Uterus (tissue), 3 donors: ENCODE measurements at regions not wholly inside any gene's neighbourhood (a gene's known extent, or its start where the extent isn't known, plus 50 kb on each side); places are given as distances from the start of the nearest gene placed in this dataset.

Source experiments
- DNase-seq, 2 donors: peaks; one replicate each; pipeline ENCODE4 v3.0.0-alpha.2; 2019 to 2020
- H3K27ac ChIP-seq, 2 donors: fragments of 200-600 bp; sonication (generic); 1 replicate in 1 of 2; 2 replicates in 1 of 2; pipeline ENCODE4 v1.5.1; 2016 to 2018
- H3K27me3 ChIP-seq, 2 donors: fragments of 200-600 bp; sonication (generic); one replicate each; pipeline ENCODE4 v1.5.1; 2018 to 2019; ENCODE audit warnings: control low read depth in 1 of 2
- H3K36me3 ChIP-seq, 2 donors: fragments of 200-600 bp; sonication (generic); one replicate each; pipeline ENCODE4 v1.5.1; 2019; ENCODE audit warnings: control low read depth in 1 of 2
- H3K4me1 ChIP-seq, 2 donors: fragments of 200-600 bp; sonication (generic); one replicate each; pipeline ENCODE4 v1.5.1; 2018 to 2019; ENCODE audit warnings: control low read depth in 1 of 2
- H3K4me3 ChIP-seq, 2 donors: fragments of 200-600 bp; sonication (generic); 1 replicate in 1 of 2; 2 replicates in 1 of 2; pipeline ENCODE4 v1.5.1; 2018 to 2019; ENCODE audit warnings: mild to moderate bottlenecking in 1 of 2
- H3K9me3 ChIP-seq, 2 donors: fragments of 200-600 bp; sonication (generic); one replicate each; pipeline ENCODE4 v1.5.1; 2019; ENCODE audit warnings: control low read depth in 1 of 2
- CTCF ChIP-seq, 4 experiments: fragments of 200-600 bp in 2 of 4; fragments of 450-650 bp in 2 of 4; sonication (generic) in 2 of 4; IDR thresholded peaks; one replicate each; pipeline ENCODE4 v1.5.1; 2016 to 2019; ENCODE audit warnings: antibody characterized with exemption in 4 of 4, mild to moderate bottlenecking in 2 of 4, moderate library complexity in 1 of 4
- POLR2A ChIP-seq, 2 donors: fragments of 450-650 bp; IDR thresholded peaks; one replicate each; pipeline ENCODE4 v1.6.1; 2016; ENCODE audit warnings: antibody characterized with exemption in 2 of 2, mild to moderate bottlenecking in 1 of 2, moderate library complexity in 1 of 2
- intact Hi-C: fragments of 100-400 bp; cut with DNase I; formaldehyde crosslinking; loops from one replicate; pipeline ENCODE4 v1.15.1; 2023; ENCODE audit warnings: low total_unique reads
- donor health status: DM: yes; HTN: yes; CAD: no.

- Histone ChIP-seq H3K27me3 (no peaks in the 10 kb centered on the region), H3K4me1 (peaks cover 0 to 5% of the 10 kb centered on the region in 2 donors), H3K9me3 (no peaks in the 10 kb centered on the region), H3K27ac (peak overlapping the region; percentile 43 to 79), H3K36me3 (no peaks in the 10 kb centered on the region), H3K4me3 (no peak overlapping the region)
- no peak for TF ChIP-seq CTCF (IDR thresholded peaks at IDR 0.05)
- TF ChIP-seq POLR2A (IDR thresholded peaks at IDR 0.05): no peak
- intact Hi-C loops: no loop called here
- DNase-seq: no peak
Observed at GRCh38 chr1:58403894-58404293, 142.6 kb downstream of the OMA1 start.

GRCh38 chr1:58402444-58402843 is 144.1 kb downstream of the OMA1 start:
- peak overlapping the region; percentile 68 to 79 for H3K27ac ChIP-seq
- intact Hi-C loops: no loop called here
- TF ChIP-seq CTCF (IDR thresholded peaks at IDR 0.05): no peak
- no peak for TF ChIP-seq POLR2A (IDR thresholded peaks at IDR 0.05)
- H3K9me3 ChIP-seq: no peaks in the 10 kb centered on the region
- H3K4me3 ChIP-seq: no peak overlapping the region
- peaks cover 0 to 5% of the 10 kb centered on the region in 2 donors for H3K4me1 ChIP-seq
- H3K27me3 ChIP-seq: no peaks in the 10 kb centered on the region
- H3K36me3 ChIP-seq: no peaks in the 10 kb centered on the region
- no peak for DNase-seq

- Histone ChIP-seq H3K27ac (peak overlapping the region; percentile 68 to 79), H3K9me3 (no peaks in the 10 kb centered on the region), H3K27me3 (no peaks in the 10 kb centered on the region), H3K4me3 (no peak overlapping the region), H3K4me1 (peaks cover 0 to 5% of the 10 kb centered on the region in 2 donors), H3K36me3 (no peaks in the 10 kb centered on the region)
- intact Hi-C loops: no loop called here
- TF ChIP-seq POLR2A (IDR thresholded peaks at IDR 0.05): no peak
- no peak for TF ChIP-seq CTCF (IDR thresholded peaks at IDR 0.05)
- DNase-seq: peak in 1 of 2 donors; percentile 20
Observed at GRCh38 chr1:58401991-58402390, 144.5 kb downstream of the OMA1 start.

- Histone ChIP-seq H3K36me3 (no peaks in the 10 kb centered on the region), H3K27ac (peak overlapping the region in 1 of 2 donors; percentile 25), H3K9me3 (no peaks in the 10 kb centered on the region), H3K4me3 (no peak overlapping the region), H3K27me3 (no peaks in the 10 kb centered on the region), H3K4me1 (peaks cover 0 to 5% of the 10 kb centered on the region in 2 donors)
- TF ChIP-seq CTCF (IDR thresholded peaks at IDR 0.05): no peak
- no peak for TF ChIP-seq POLR2A (IDR thresholded peaks at IDR 0.05)
- no peak for DNase-seq
- intact Hi-C loops: no loop called here
Observed at GRCh38 chr1:58399176-58399575, 147.3 kb downstream of the OMA1 start.

- no peak for DNase-seq
- peak overlapping the region in 1 of 2 donors; percentile 4 for H3K27ac ChIP-seq
- intact Hi-C loops: no loop called here
- no peaks in the 10 kb centered on the region for H3K27me3 ChIP-seq
- H3K4me3 ChIP-seq: no peak overlapping the region
- no peaks in the 10 kb centered on the region for H3K9me3 ChIP-seq
- peaks cover 0 to 5% of the 10 kb centered on the region in 2 donors for H3K4me1 ChIP-seq
- no peak for TF ChIP-seq CTCF (IDR thresholded peaks at IDR 0.05)
- TF ChIP-seq POLR2A (IDR thresholded peaks at IDR 0.05): no peak
- H3K36me3 ChIP-seq: no peaks in the 10 kb centered on the region
Observed at GRCh38 chr1:58398714-58399113, 147.8 kb downstream of the OMA1 start.
